ENCODE measurements at regions not wholly inside any gene's neighbourhood (a gene's known extent, or its start where the extent isn't known, plus 50 kb on each side); places are given as distances from the start of the nearest gene placed in this dataset.

GRCh38 chr9:34830068-34830467, 120.1 kb upstream of the CCL21 start:
- no peak for DNase-seq (ENCODE audit: low read depth)
- H3K4me3 ChIP-seq (ENCODE audit: low read depth, low read length): no peak overlapping the region
- TF ChIP-seq, protein P1, sequence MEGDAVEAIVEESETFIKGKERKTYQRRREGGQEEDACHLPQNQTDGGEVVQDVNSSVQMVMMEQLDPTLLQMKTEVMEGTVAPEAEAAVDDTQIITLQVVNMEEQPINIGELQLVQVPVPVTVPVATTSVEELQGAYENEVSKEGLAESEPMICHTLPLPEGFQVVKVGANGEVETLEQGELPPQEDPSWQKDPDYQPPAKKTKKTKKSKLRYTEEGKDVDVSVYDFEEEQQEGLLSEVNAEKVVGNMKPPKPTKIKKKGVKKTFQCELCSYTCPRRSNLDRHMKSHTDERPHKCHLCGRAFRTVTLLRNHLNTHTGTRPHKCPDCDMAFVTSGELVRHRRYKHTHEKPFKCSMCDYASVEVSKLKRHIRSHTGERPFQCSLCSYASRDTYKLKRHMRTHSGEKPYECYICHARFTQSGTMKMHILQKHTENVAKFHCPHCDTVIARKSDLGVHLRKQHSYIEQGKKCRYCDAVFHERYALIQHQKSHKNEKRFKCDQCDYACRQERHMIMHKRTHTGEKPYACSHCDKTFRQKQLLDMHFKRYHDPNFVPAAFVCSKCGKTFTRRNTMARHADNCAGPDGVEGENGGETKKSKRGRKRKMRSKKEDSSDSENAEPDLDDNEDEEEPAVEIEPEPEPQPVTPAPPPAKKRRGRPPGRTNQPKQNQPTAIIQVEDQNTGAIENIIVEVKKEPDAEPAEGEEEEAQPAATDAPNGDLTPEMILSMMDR (conservative IDR thresholded peaks at IDR 0.05; ENCODE audit: low read depth, low read length): no peak

- H3K4me3 ChIP-seq (ENCODE audit: low read depth, low read length): no peak overlapping the region
- no peak for DNase-seq (ENCODE audit: low read depth)
- TF ChIP-seq, protein P1 (conservative IDR thresholded peaks at IDR 0.05; ENCODE audit: low read depth, low read length): no peak
Observed at GRCh38 chr9:34826999-34827538, 117.1 kb upstream of the CCL21 start.

DNA sequence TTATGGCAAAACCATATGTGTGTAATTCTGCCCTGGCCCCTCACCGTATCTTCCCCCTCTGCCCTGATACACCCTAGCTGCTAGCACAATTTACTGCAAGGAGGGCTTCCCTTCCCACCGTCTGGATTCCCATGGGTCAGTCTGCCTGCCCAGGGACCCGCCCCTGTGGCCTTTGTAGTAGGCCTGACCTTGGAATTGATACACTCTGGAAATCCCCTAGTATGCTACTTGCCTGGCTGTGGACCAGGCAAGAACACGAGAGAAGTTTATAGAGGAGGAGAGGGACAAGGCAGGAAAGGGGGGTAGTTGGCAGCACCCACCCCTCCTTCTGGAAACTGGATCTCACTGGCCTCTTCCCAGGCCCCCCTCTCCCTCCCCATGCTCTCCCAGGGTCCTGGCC, 115.8 kb upstream of the CCL21 start:
- no peak overlapping the region for H3K4me3 ChIP-seq (ENCODE audit: low read depth, low read length)
- TF ChIP-seq, protein P1 (conservative IDR thresholded peaks at IDR 0.05; ENCODE audit: low read depth, low read length): no peak
- no peak for DNase-seq (ENCODE audit: low read depth)

GRCh38 chr9:34823778-34824177, 113.8 kb upstream of the CCL21 start:
- no peak overlapping the region for H3K4me3 ChIP-seq (ENCODE audit: low read depth, low read length)
- TF ChIP-seq, protein P1 (conservative IDR thresholded peaks at IDR 0.05; ENCODE audit: low read depth, low read length): no peak
- no peak for DNase-seq (ENCODE audit: low read depth)

- H3K4me3 ChIP-seq (ENCODE audit: low read depth, low read length): no peak overlapping the region
- TF ChIP-seq, protein P1 (conservative IDR thresholded peaks at IDR 0.05; ENCODE audit: low read depth, low read length): no peak
- DNase-seq (ENCODE audit: low read depth): no peak
Observed at GRCh38 chr9:34810187-34810524, 100.2 kb upstream of the CCL21 start.

GRCh38 chr9:34809504-34810186, 99.7 kb upstream of the CCL21 start:
- H3K4me3 ChIP-seq (ENCODE audit: low read depth, low read length): no peak overlapping the region
- DNase-seq (ENCODE audit: low read depth): peak; percentile 21
- TF ChIP-seq, protein P1 (conservative IDR thresholded peaks at IDR 0.05; ENCODE audit: low read depth, low read length): peak; percentile 58

DNA sequence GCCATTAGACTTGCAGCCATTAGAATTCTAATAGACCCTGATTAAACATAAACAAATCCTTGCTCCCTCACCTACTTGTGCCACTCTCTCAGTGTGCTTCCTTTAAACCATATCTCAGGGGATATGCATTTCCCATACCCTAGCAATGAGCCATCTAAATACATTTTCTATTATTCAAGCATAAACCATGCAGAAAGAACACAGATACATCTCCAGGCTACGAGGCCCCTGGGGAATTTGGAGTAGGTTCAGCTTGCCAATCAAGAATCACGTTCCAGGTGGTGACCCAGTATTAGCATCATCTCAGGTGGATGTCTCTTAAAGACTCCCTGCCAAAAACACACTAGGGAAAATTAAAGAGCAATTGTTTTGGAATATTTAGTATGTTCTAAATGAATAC, 93.0 kb upstream of the CCL21 start:
- no peak for DNase-seq (ENCODE audit: low read depth)
- TF ChIP-seq, protein P1 (conservative IDR thresholded peaks at IDR 0.05; ENCODE audit: low read depth, low read length): no peak
- no peak overlapping the region for H3K4me3 ChIP-seq (ENCODE audit: low read depth, low read length)

Data from choroid plexus epithelial cell (primary cell).